BJ (cell line): ENCODE measurements at regions not wholly inside any gene's neighbourhood (a gene's known extent, or its start where the extent isn't known, plus 50 kb on each side); places are given as distances from the start of the nearest gene placed in this dataset.

Experiments
- CTCF ChIA-PET: fragments of 350-600 bp; formaldehyde crosslinking; extraction: SDS; loops from one replicate; lab custom pipeline; 2021; ENCODE audit warnings: antibody characterized with exemption, inconsistent platforms; lab: Yijun Ruan, JAX
- POLR2A ChIA-PET: fragments of 300-600 bp; sonication (Branson Sonifier 250); formaldehyde crosslinking; extraction: SDS; loops from one replicate; lab custom pipeline; 2021; ENCODE audit warnings: antibody characterized with exemption; lab: Charles Lee
- DNase-seq: peaks from one replicate; pipeline ENCODE4 v3.0.0-alpha.2; 2011; ENCODE audit warnings: low read depth
- H3K27me3 ChIP-seq: 2 replicates; pipeline ENCODE4 v1.6.0; 2011; ENCODE audit warnings: low read length; ENCODE audit not compliant: control insufficient read depth, insufficient read depth
- H3K36me3 ChIP-seq: 2 replicates; pipeline ENCODE4 v1.5.1; 2011; ENCODE audit warnings: low read length; ENCODE audit not compliant: control insufficient read depth, insufficient read depth
- H3K4me3 ChIP-seq: 2 replicates; pipeline ENCODE4 v1.5.1; 2011; ENCODE audit warnings: low read depth, mild to moderate bottlenecking, control low read depth, low read length
- TF ChIP-seq, protein P1 (sequence below): IDR thresholded peaks from 2 replicates; pipeline ENCODE4 v1.5.1; 2011; ENCODE audit warnings: low read depth, mild to moderate bottlenecking, control low read depth, inconsistent platforms, low read length, moderate library complexity; ENCODE audit not compliant: insufficient read depth

GRCh38 chr2:12223732-12224131, 477.3 kb downstream of the LPIN1 start:
- no peak overlapping the region for H3K4me3 ChIP-seq
- H3K36me3 ChIP-seq = no peaks in the 10 kb centered on the region
- DNase-seq = no peak
- ChIA-PET CTCF (no interaction called here), POLR2A (no interaction called here)
- TF ChIP-seq, protein P1, sequence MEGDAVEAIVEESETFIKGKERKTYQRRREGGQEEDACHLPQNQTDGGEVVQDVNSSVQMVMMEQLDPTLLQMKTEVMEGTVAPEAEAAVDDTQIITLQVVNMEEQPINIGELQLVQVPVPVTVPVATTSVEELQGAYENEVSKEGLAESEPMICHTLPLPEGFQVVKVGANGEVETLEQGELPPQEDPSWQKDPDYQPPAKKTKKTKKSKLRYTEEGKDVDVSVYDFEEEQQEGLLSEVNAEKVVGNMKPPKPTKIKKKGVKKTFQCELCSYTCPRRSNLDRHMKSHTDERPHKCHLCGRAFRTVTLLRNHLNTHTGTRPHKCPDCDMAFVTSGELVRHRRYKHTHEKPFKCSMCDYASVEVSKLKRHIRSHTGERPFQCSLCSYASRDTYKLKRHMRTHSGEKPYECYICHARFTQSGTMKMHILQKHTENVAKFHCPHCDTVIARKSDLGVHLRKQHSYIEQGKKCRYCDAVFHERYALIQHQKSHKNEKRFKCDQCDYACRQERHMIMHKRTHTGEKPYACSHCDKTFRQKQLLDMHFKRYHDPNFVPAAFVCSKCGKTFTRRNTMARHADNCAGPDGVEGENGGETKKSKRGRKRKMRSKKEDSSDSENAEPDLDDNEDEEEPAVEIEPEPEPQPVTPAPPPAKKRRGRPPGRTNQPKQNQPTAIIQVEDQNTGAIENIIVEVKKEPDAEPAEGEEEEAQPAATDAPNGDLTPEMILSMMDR = no peak
- no peaks in the 10 kb centered on the region for H3K27me3 ChIP-seq

DNA sequence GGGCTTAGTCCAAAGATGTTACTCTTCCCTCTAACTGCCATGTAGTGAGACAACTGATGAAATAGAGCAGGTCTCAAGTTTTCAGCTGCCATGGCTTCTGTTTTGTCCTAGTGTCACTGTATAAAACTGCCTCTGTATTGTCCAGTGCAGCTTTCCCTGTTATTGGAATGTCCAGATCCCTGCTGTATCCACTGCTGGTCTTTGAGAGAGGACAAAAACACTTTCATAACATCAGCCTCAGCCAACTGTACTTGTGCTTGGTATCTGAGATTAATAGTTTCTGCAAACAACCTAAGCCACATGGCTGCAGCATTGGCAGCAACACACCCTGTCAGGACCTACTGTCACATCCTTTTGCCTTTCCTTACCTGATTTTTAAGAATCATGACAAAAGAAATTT, 480.2 kb downstream of the LPIN1 start:
- no peaks in the 10 kb centered on the region for H3K27me3 ChIP-seq
- DNase-seq = no peak
- POLR2A ChIA-PET = no interaction called here
- CTCF ChIA-PET = no interaction called here
- H3K4me3 ChIP-seq = no peak overlapping the region
- H3K36me3 ChIP-seq = no peaks in the 10 kb centered on the region
- TF ChIP-seq, protein P1 = no peak

- TF ChIP-seq, protein P1 = no peak
- POLR2A ChIA-PET = no interaction called here
- CTCF ChIA-PET = interaction anchor here (0.9 kb wide), 1 partner anchor 364 kb away, joined by 3 read pairs; no protein-coding TSS in a partner anchor
Measured at GRCh38 chr2:12227941-12228608, 481.6 kb downstream of the LPIN1 start.

DNA sequence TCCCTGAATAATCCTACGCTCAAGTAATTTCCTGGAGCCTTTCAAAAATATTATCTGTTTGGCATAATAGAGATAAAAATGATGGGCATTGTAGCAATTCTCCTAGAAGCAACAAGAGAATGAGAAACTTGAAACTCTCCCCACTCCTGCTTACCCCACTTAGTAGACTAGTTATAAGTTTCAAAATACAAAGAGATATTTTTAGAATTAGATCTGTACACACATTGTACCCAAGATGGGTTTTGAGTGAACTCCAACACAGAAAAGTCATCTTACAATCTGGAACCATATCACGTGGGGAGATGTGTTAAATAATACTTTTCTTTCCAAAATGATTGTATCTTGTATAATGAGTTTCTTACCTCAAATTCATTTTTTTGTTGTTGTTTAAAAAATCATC, 484.9 kb downstream of the LPIN1 start:
- Histone ChIP-seq H3K36me3 (no peaks in the 10 kb centered on the region), H3K4me3 (no peak overlapping the region), H3K27me3 (no peaks in the 10 kb centered on the region)
- CTCF ChIA-PET = no interaction called here
- TF ChIP-seq, protein P1 = no peak
- no peak for DNase-seq
- POLR2A ChIA-PET = no interaction called here

More at GRCh38 chr2:12227941-12228608, 481.6 kb downstream of the LPIN1 start:
- DNase-seq = no peak
- no peaks in the 10 kb centered on the region for H3K36me3 ChIP-seq
- no peak overlapping the region for H3K4me3 ChIP-seq
- H3K27me3 ChIP-seq = no peaks in the 10 kb centered on the region

DNA sequence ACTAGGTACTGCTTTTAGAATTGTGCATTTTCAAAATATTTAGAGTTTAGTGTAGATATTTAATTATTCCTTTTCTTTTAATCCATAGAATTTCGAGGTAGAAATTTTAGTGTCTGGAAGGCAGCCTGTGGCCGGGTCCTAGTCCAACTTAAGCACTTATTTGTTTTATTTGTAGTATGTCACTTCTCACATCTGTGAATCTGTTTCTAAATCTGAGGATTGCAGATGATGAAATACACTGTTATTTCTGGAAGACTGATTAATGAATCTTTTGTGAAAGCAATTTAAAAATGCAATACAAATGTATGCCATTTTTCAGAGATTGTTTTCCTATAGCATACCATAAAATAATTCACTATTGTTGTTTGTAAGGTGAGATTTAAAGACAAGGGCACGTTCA, 483.9 kb upstream of the TRIB2 start:
- ChIA-PET POLR2A (no interaction called here), CTCF (no interaction called here)
- H3K4me3 ChIP-seq = no peak overlapping the region
- no peaks in the 10 kb centered on the region for H3K36me3 ChIP-seq
- TF ChIP-seq, protein P1 = no peak
- DNase-seq = no peak
- no peaks in the 10 kb centered on the region for H3K27me3 ChIP-seq
